GM12878 (cell line): ENCODE measurements at regions not wholly inside any gene's neighbourhood (a gene's known extent, or its start where the extent isn't known, plus 50 kb on each side); places are given as distances from the start of the nearest gene placed in this dataset.

Experiments
- DPF2 ChIP-seq: fragments of 450-650 bp; IDR thresholded peaks from 2 replicates; pipeline ENCODE4 v1.6.1; 2017; ENCODE audit warnings: mild to moderate bottlenecking
- FOXM1 ChIP-seq: IDR thresholded peaks from 2 replicates; pipeline ENCODE4 v1.6.1; 2012; ENCODE audit warnings: low read depth, mild to moderate bottlenecking, inconsistent platforms, low read length, moderate library complexity
- HDAC2 ChIP-seq: fragments of 200-600 bp; sonication (generic); IDR thresholded peaks from 2 replicates; pipeline ENCODE4 v1.6.1; 2017
- POLR2A ChIP-seq: IDR thresholded peaks from 2 replicates; pipeline ENCODE4 v1.6.1; 2011; ENCODE audit warnings: low read depth, mild to moderate bottlenecking, low read length
- POLR2AphosphoS5 ChIP-seq: IDR thresholded peaks from 2 replicates; pipeline ENCODE4 v1.6.1; 2011; ENCODE audit warnings: mild to moderate bottlenecking, low read length, inconsistent platforms
- ZNF274 ChIP-seq: IDR thresholded peaks from one replicate; pipeline ENCODE4 v1.8.0; 2011; ENCODE audit not compliant: insufficient read length, insufficient read depth

DNA sequence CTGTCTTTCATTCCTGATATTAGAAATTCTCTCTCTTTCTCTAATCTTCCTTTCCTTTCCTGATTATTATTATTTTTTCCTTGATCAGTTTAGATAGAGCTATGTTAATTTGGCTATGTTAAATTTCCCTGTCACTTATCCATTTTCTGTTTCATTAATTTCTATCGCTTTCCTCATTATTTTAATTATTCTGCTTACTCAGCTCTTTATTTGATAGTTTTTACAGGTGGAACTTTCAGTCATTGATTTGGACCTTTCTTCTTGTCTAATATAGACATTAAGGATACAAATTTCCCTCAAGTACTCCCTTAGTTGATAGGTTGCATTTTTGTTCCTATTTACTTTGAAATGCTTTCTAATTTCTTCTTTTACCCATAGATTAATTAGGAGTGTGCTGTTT is 442.3 kb downstream of the CDH26 start:
- no peak for TF ChIP-seq FOXM1
- no peak for TF ChIP-seq ZNF274
- no peak for TF ChIP-seq HDAC2
- no peak for TF ChIP-seq DPF2
- TF ChIP-seq POLR2A: no peak
- TF ChIP-seq POLR2AphosphoS5: no peak
